Left ventricle myocardium inferior (tissue), 1 donor: ENCODE measurements at regions not wholly inside any gene's neighbourhood (a gene's known extent, or its start where the extent isn't known, plus 50 kb on each side); places are given as distances from the start of the nearest gene placed in this dataset.

ENCODE experiments used
- DNase-seq: peaks from one replicate; pipeline ENCODE4 v3.0.0-alpha.2; 2020
- H3K27ac ChIP-seq: fragments of 200-600 bp; replicated peaks from 2 replicates; pipeline ENCODE4 v1.8.0; 2021
- H3K27me3 ChIP-seq: fragments of 200-600 bp; 2 replicates; pipeline ENCODE4 v1.8.0; 2021; ENCODE audit warnings: low read depth
- H3K36me3 ChIP-seq: fragments of 200-600 bp; 2 replicates; pipeline ENCODE4 v1.8.0; 2021
- H3K4me1 ChIP-seq: fragments of 200-600 bp; 2 replicates; pipeline ENCODE4 v1.8.0; 2021
- H3K4me3 ChIP-seq: fragments of 200-600 bp; 2 replicates; pipeline ENCODE4 v1.8.0; 2021; ENCODE audit warnings: mild to moderate bottlenecking, moderate library complexity
- H3K9me3 ChIP-seq: fragments of 200-600 bp; replicated peaks from 2 replicates; pipeline ENCODE4 v1.8.0; 2021
- intact Hi-C: fragments of 100-400 bp; cut with micrococcal nuclease; formaldehyde crosslinking; loops from one replicate; pipeline ENCODE4 v1.11.0; 2022
- TF ChIP-seq, protein P1 (sequence below): fragments of 200-600 bp; IDR thresholded peaks from 2 replicates; pipeline ENCODE4 v1.8.0; 2021; ENCODE audit warnings: antibody characterized with exemption, mild to moderate bottlenecking, borderline replicate concordance
- donor health status: DM: no; HTN: yes; CAD: no; lungs with severe emphysema.

DNA sequence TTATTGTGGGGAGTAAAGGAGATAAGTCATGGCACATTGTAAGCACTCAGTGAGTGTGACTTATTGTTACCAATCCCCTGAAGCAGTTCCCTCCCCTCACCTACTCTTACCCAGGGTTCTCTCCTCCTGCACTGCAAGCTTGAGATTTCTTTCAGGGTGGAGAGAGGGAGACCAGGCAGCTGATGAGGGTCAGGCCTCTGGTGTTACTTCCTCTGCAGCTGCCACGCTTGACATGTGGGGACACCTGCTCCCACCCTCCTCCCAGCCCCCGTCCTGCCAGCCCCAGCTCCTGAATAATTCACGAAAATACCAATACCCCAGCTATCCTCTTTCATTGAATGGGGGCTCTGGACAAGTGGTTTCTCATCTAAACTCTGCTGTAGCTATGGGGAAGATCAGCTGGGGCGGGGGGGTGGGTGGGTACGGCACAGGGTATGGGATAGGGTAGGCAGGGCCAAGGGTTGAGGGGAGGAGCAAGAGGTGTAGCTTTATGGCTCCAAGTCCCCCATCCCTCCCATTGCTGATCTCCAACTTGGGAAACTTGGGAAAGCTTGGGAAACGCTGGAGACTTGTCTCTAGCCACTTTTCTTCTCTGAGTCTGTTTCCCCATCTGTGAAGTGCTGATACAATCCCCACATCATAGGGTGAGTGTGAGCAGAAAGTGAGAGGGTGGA, 148.5 kb upstream of the PJA1 start:
- intact Hi-C loops = no loop called here
- Histone ChIP-seq H3K9me3 (no peaks in the 10 kb centered on the region), H3K4me1 (no peaks in the 10 kb centered on the region), H3K36me3 (no peaks in the 10 kb centered on the region), H3K27ac (no peak overlapping the region), H3K27me3 (no peaks in the 10 kb centered on the region), H3K4me3 (no peak overlapping the region)
- DNase-seq = no peak
- TF ChIP-seq, protein P1, sequence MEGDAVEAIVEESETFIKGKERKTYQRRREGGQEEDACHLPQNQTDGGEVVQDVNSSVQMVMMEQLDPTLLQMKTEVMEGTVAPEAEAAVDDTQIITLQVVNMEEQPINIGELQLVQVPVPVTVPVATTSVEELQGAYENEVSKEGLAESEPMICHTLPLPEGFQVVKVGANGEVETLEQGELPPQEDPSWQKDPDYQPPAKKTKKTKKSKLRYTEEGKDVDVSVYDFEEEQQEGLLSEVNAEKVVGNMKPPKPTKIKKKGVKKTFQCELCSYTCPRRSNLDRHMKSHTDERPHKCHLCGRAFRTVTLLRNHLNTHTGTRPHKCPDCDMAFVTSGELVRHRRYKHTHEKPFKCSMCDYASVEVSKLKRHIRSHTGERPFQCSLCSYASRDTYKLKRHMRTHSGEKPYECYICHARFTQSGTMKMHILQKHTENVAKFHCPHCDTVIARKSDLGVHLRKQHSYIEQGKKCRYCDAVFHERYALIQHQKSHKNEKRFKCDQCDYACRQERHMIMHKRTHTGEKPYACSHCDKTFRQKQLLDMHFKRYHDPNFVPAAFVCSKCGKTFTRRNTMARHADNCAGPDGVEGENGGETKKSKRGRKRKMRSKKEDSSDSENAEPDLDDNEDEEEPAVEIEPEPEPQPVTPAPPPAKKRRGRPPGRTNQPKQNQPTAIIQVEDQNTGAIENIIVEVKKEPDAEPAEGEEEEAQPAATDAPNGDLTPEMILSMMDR = no peak

DNA sequence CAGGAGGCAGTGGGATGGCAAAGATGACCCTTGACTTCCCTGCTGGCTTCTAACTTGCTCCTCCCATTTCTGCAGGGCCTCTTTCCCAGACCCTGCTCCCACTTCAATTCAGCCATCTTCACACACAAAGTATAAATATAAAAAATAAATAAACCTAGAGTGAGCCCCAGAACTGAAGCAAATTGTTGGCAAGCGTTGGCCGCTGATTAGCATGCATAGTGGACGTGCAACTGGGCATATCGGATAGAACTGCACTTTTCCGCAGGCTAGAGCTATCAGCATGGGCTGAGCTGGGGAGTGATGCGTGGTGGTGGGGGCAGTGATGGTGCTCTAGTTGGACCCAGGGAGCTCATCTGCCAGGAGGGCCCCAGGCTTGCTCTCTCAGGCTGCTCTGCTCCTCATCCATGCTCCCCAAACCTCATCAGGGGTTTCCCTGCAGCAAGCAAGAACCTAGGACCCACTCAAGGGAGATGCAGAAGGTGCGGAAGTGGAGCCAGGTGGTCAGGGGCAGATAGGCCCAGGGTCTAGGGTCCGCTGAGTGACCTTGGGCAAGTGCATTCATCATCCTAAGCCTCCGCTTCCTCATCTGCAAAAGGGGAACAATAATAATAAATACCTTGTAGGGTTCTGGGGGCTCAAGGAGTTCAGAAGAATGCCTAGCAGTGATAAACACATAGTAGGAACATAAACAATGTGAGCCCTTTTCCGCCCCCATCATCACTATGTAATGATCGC, 146.8 kb upstream of the PJA1 start:
- intact Hi-C loops = no loop called here
- no peaks in the 10 kb centered on the region for H3K27me3 ChIP-seq
- no peaks in the 10 kb centered on the region for H3K36me3 ChIP-seq
- no peaks in the 10 kb centered on the region for H3K4me1 ChIP-seq
- DNase-seq = no peak
- TF ChIP-seq, protein P1 = no peak
- no peak overlapping the region for H3K4me3 ChIP-seq
- H3K27ac ChIP-seq = no peak overlapping the region
- H3K9me3 ChIP-seq = no peaks in the 10 kb centered on the region

DNA sequence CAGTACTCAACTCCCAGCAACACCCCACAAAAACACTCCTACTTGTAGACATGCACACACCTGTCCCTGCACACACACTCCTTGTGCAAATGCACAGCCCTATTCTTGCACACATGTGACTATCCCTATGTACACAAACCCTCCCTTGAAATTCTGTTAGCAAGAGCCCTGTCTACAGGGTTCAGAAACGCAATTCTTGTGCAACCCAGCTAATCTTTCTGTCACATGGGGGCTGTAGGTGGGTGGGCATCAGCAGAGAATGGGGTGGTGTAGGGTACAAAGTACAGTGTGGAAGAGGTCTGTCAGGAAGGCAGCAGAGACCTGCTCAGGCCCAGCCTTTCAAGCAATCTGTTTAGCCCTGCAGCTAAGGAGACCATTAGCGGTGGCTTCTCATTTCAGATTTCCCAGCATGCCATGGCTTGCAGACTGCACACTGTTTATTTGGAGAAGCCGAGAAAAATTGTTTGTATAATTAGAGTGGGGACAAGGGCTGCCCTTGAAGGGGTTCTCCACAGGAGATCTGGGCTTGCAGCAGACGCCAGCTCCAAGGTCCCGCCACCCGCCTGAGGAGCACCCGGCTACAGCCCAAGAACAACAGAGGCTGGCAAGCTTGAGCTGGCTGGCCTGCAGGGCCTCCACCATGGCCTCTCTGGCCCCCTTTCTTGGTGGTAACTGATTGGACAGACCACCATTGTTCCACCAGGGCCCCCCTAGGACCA, 144.0 kb upstream of the PJA1 start:
- Histone ChIP-seq H3K36me3 (no peaks in the 10 kb centered on the region), H3K4me3 (no peak overlapping the region), H3K9me3 (no peaks in the 10 kb centered on the region), H3K27me3 (no peaks in the 10 kb centered on the region), H3K4me1 (no peaks in the 10 kb centered on the region), H3K27ac (no peak overlapping the region)
- no peak for DNase-seq
- TF ChIP-seq, protein P1 = no peak
- intact Hi-C loops = no loop called here

DNA sequence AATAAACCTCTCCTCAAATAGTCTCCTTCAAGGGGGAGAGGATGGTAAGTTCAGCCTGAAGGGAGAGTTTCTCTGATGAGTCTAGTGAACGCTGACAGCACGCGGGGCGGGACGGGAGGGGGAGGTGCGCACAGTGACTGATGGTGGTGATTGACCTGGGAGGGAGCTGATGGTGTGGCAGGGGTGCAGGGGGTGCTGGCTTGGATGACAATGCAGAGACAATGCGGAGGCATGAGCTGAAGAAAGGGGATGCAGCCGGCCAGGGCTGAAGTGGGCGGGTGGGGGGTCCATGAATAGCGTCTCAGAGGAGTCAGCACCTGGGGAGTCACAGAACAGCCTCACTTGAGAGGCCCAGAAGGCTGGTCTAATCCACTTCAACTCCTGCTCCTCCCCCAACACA, 142.5 kb upstream of the PJA1 start:
- DNase-seq = no peak
- Histone ChIP-seq H3K36me3 (no peaks in the 10 kb centered on the region), H3K9me3 (no peaks in the 10 kb centered on the region), H3K4me1 (no peaks in the 10 kb centered on the region), H3K4me3 (no peak overlapping the region), H3K27ac (no peak overlapping the region), H3K27me3 (peaks cover 4% of the 10 kb centered on the region)
- intact Hi-C loops = no loop called here
- TF ChIP-seq, protein P1 = no peak

DNA sequence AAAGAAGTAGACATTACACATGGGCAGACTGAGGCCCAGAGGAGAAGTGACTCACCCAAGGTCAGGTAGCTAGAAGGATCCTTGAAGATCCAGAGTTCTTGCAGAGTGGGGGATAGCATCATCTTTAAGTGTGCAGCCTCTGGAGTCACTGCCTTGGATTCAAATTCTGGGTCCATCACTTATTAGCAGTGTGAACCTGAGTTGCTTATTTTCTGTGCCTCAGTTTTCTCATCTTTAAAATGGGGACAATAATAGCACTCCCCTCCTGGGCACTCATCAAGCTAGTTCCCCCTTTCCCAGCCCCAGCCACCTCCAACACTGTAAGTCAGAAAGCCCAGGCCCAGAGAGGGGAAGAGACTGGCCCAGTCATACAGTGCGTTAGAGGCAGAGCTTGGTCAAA, 141.8 kb upstream of the PJA1 start:
- TF ChIP-seq, protein P1 = no peak
- no peaks in the 10 kb centered on the region for H3K36me3 ChIP-seq
- H3K4me1 ChIP-seq = no peaks in the 10 kb centered on the region
- H3K9me3 ChIP-seq = no peaks in the 10 kb centered on the region
- peaks cover 4% of the 10 kb centered on the region for H3K27me3 ChIP-seq
- DNase-seq = no peak
- no peak overlapping the region for H3K27ac ChIP-seq
- no peak overlapping the region for H3K4me3 ChIP-seq
- intact Hi-C loops = no loop called here
